HCT116 (cell line): ENCODE measurements at regions not wholly inside any gene's neighbourhood (a gene's known extent, or its start where the extent isn't known, plus 50 kb on each side); places are given as distances from the start of the nearest gene placed in this dataset.

ENCODE experiments used
- CTCF ChIP-seq, 3 experiments: fragments of 200-600 bp in 1 of 3; sonication (generic) in 1 of 3; IDR thresholded peaks in 2 of 3; conservative IDR thresholded peaks in 1 of 3; 2 replicates each; pipeline ENCODE4 v1.5.1; 2012 to 2017; ENCODE audit warnings: low read depth in 2 of 3, low read length in 2 of 3, antibody characterized with exemption in 1 of 3, borderline replicate concordance in 1 of 3, control low read depth in 1 of 3, mild to moderate bottlenecking in 1 of 3, mixed read lengths in 1 of 3, mixed run types in 1 of 3, moderate library complexity in 1 of 3; ENCODE audit not compliant: insufficient read depth in 1 of 3
- EGR1 ChIP-seq: IDR thresholded peaks from 2 replicates; pipeline ENCODE4 v1.6.1; 2012; ENCODE audit warnings: low read depth
- EZH2 ChIP-seq: fragments of 200-600 bp; sonication (generic); IDR thresholded peaks from 2 replicates; pipeline ENCODE4 v1.6.1; 2017; ENCODE audit warnings: antibody characterized with exemption, mixed run types
- MAX ChIP-seq: IDR thresholded peaks from 2 replicates; pipeline ENCODE4 v1.6.1; 2012
- POLR2A ChIP-seq: IDR thresholded peaks from 2 replicates; pipeline ENCODE4 v1.7.0; 2011; ENCODE audit warnings: borderline replicate concordance; ENCODE audit not compliant: insufficient read depth, insufficient read length; ENCODE audit errors: extremely low read depth
- POLR2AphosphoS5 ChIP-seq: IDR thresholded peaks from 2 replicates; pipeline ENCODE4 v1.6.1; 2011; ENCODE audit warnings: mild to moderate bottlenecking, low read depth, low read length, moderate library complexity
- SP1 ChIP-seq: IDR thresholded peaks from 2 replicates; pipeline ENCODE4 v1.6.1; 2012; ENCODE audit warnings: low read depth
- SRF ChIP-seq: IDR thresholded peaks from 2 replicates; pipeline ENCODE4 v1.6.1; 2012; ENCODE audit warnings: low read depth
- TCF7L2 ChIP-seq: IDR thresholded peaks from 2 replicates; pipeline ENCODE4 v1.7.0; 2011; ENCODE audit warnings: borderline replicate concordance, inconsistent platforms; ENCODE audit not compliant: insufficient read depth, insufficient read length; ENCODE audit errors: extremely low read depth

GRCh38 chr2:16291731-16292550, 351.6 kb downstream of the MYCN start:
- TF ChIP-seq EZH2 (no peak), CTCF (IDR thresholded peaks at IDR 0.05 in 2 of 3, conservative IDR thresholded peaks at IDR 0.05 in 1 of 3; ENCODE audit: borderline replicate concordance in 1 of 3, insufficient read depth in 1 of 3, low read depth in 2 of 3, low read length in 2 of 3) (no peak), POLR2A (no peak), SP1 (no peak), SRF (no peak), POLR2AphosphoS5 (no peak), TCF7L2 (no peak), MAX (no peak), EGR1 (no peak)
